NT2/D1 (cell line): ENCODE measurements at regions not wholly inside any gene's neighbourhood (a gene's known extent, or its start where the extent isn't known, plus 50 kb on each side); places are given as distances from the start of the nearest gene placed in this dataset.

Experiments
- DNase-seq: peaks from one replicate; pipeline ENCODE4 v3.0.0-alpha.2; 2011; ENCODE audit warnings: low read depth, low spot score
- H3K27me3 ChIP-seq: 2 replicates; pipeline ENCODE4 v1.6.0; 2011; ENCODE audit warnings: mild to moderate bottlenecking; ENCODE audit not compliant: insufficient read length, insufficient read depth
- H3K36me3 ChIP-seq: 2 replicates; pipeline ENCODE4 v1.6.1; 2011; ENCODE audit warnings: mild to moderate bottlenecking, low read length, mixed read lengths; ENCODE audit not compliant: insufficient read depth, insufficient read length
- H3K4me1 ChIP-seq: 2 replicates; pipeline ENCODE4 v1.5.1; 2011; ENCODE audit not compliant: insufficient read depth, insufficient read length
- H3K4me3 ChIP-seq: 2 replicates; pipeline ENCODE4 v1.5.1; 2011; ENCODE audit warnings: low read depth; ENCODE audit not compliant: insufficient read length
- H3K9ac ChIP-seq: 2 replicates; pipeline ENCODE4 v1.6.0; 2011; ENCODE audit warnings: low read depth; ENCODE audit not compliant: insufficient read length
- H3K9me3 ChIP-seq: 2 replicates; pipeline ENCODE4 v1.5.1; 2011; ENCODE audit warnings: mild to moderate bottlenecking, low read length; ENCODE audit not compliant: insufficient read depth
- SUZ12 ChIP-seq: IDR thresholded peaks from 2 replicates; pipeline ENCODE4 v1.6.1; 2011; ENCODE audit not compliant: insufficient read length, insufficient read depth; ENCODE audit errors: extremely low read depth
- YY1 ChIP-seq: IDR thresholded peaks from 2 replicates; pipeline ENCODE4 v1.6.1; 2011; ENCODE audit not compliant: insufficient read length, insufficient read depth
- ZNF274 ChIP-seq: IDR thresholded peaks from 2 replicates; pipeline ENCODE4 v1.6.1; 2011; ENCODE audit warnings: mild to moderate bottlenecking, low read depth, low read length

GRCh38 chr5:176739461-176740051, 70.8 kb upstream of the UNC5A start:
- TF ChIP-seq ZNF274, result no peak
- no peak for TF ChIP-seq SUZ12
- TF ChIP-seq YY1, result no peak
- H3K9ac ChIP-seq, result no peak overlapping the region
- H3K4me1 ChIP-seq, result peaks cover 25% of the 10 kb centered on the region
- H3K27me3 ChIP-seq, result peaks cover 9% of the 10 kb centered on the region
- H3K4me3 ChIP-seq, result no peak overlapping the region
- no peaks in the 10 kb centered on the region for H3K36me3 ChIP-seq
- H3K9me3 ChIP-seq, result no peaks in the 10 kb centered on the region
- no peak for DNase-seq

- TF ChIP-seq SUZ12, result no peak
- no peaks in the 10 kb centered on the region for H3K36me3 ChIP-seq
- H3K27me3 ChIP-seq, result peaks cover 9% of the 10 kb centered on the region
- H3K4me1 ChIP-seq, result peaks cover 25% of the 10 kb centered on the region
- no peak overlapping the region for H3K4me3 ChIP-seq
- no peak for DNase-seq
- no peak overlapping the region for H3K9ac ChIP-seq
- H3K9me3 ChIP-seq, result no peaks in the 10 kb centered on the region
Observed at GRCh38 chr5:176740131-176740701, 70.1 kb upstream of the UNC5A start.

- DNase-seq, result no peak
- Histone ChIP-seq H3K27me3 (peaks cover 9% of the 10 kb centered on the region), H3K9me3 (no peaks in the 10 kb centered on the region)
Observed at GRCh38 chr5:176740702-176741496, 69.5 kb upstream of the UNC5A start.

GRCh38 chr5:176741561-176742211, 68.7 kb upstream of the UNC5A start:
- no peak overlapping the region for H3K9ac ChIP-seq
- no peaks in the 10 kb centered on the region for H3K36me3 ChIP-seq
- no peak for DNase-seq
- no peaks in the 10 kb centered on the region for H3K9me3 ChIP-seq
- TF ChIP-seq SUZ12, result no peak
- TF ChIP-seq ZNF274, result no peak
- TF ChIP-seq YY1, result no peak
- H3K4me3 ChIP-seq, result no peak overlapping the region
- peaks cover 24% of the 10 kb centered on the region for H3K4me1 ChIP-seq
- H3K27me3 ChIP-seq, result peaks cover 9% of the 10 kb centered on the region

More at GRCh38 chr5:176740702-176741496, 69.5 kb upstream of the UNC5A start:
- H3K4me1 ChIP-seq, result peaks cover 26% of the 10 kb centered on the region
- no peaks in the 10 kb centered on the region for H3K36me3 ChIP-seq
- TF ChIP-seq YY1 (no peak), SUZ12 (no peak), ZNF274 (no peak)
- peak overlapping the region; percentile 50 for H3K9ac ChIP-seq
- no peak overlapping the region for H3K4me3 ChIP-seq

GRCh38 chr5:176742246-176743105, 67.9 kb upstream of the UNC5A start:
- H3K4me1 ChIP-seq, result peaks cover 21% of the 10 kb centered on the region
- H3K9ac ChIP-seq, result no peak overlapping the region
- DNase-seq, result no peak
- no peak for TF ChIP-seq YY1
- no peak for TF ChIP-seq ZNF274
- no peak for TF ChIP-seq SUZ12
- no peaks in the 10 kb centered on the region for H3K9me3 ChIP-seq
- H3K36me3 ChIP-seq, result no peaks in the 10 kb centered on the region
- H3K27me3 ChIP-seq, result peaks cover 9% of the 10 kb centered on the region
- H3K4me3 ChIP-seq, result peak overlapping the region; percentile 38

GRCh38 chr5:176743136-176743861, 67.1 kb upstream of the UNC5A start:
- Histone ChIP-seq H3K9me3 (no peaks in the 10 kb centered on the region), H3K4me1 (peaks cover 27% of the 10 kb centered on the region), H3K9ac (peak overlapping the region; percentile 79), H3K27me3 (peaks cover 9% of the 10 kb centered on the region), H3K4me3 (peak overlapping the region; percentile 38), H3K36me3 (no peaks in the 10 kb centered on the region)
- TF ChIP-seq ZNF274 (no peak), YY1 (no peak), SUZ12 (no peak)
- no peak for DNase-seq
